Panc1 (cell line): ENCODE measurements at regions not wholly inside any gene's neighbourhood (a gene's known extent, or its start where the extent isn't known, plus 50 kb on each side); places are given as distances from the start of the nearest gene placed in this dataset.

Experiments
- ATAC-seq: fragments of 200-7000 bp; cut with Tn5 transposase; 2 replicates; pipeline ENCODE4 v1.9.1; 2020; ENCODE audit warnings: mild to moderate bottlenecking, moderate library complexity
- BruUV-seq: library from RNA; stranded (reverse); fragments of 400-500 nt; replicated peaks from 2 replicates; lab custom pipeline; 2021; lab: Mats Ljungman, UMichigan
- CTCF ChIA-PET: fragments of 300-600 bp; sonication (Branson Sonifier 250); formaldehyde crosslinking; loops from one replicate; lab custom pipeline; 2022; ENCODE audit warnings: antibody characterized with exemption; lab: Charles Lee
- POLR2A ChIA-PET: fragments of 300-600 bp; sonication (Branson Sonifier 250); formaldehyde crosslinking; loops from one replicate; lab custom pipeline; 2022; ENCODE audit warnings: antibody characterized with exemption; lab: Charles Lee
- DNase-seq: peaks from one replicate; pipeline ENCODE4 v3.0.0-alpha.2; 2010; ENCODE audit warnings: low read depth, low spot score
- H3K27ac ChIP-seq: 2 replicates; pipeline ENCODE4 v1.5.1; 2011; ENCODE audit warnings: mild to moderate bottlenecking, low read length, inconsistent platforms
- H3K27me3 ChIP-seq: fragments of 200-500 bp; sonication (Bioruptor generic); 2 replicates; pipeline ENCODE4 v1.6.0; 2014; ENCODE audit warnings: low read length, inconsistent platforms; ENCODE audit not compliant: control insufficient read depth, insufficient read depth
- H3K36me3 ChIP-seq: fragments of 200-500 bp; sonication (Bioruptor generic); 2 replicates; pipeline ENCODE4 v1.5.1; 2014; ENCODE audit warnings: inconsistent platforms, mild to moderate bottlenecking, low read length, moderate library complexity; ENCODE audit not compliant: control insufficient read depth, insufficient read depth
- H3K4me1 ChIP-seq: 2 replicates; pipeline ENCODE4 v1.5.1; 2011; ENCODE audit warnings: inconsistent platforms, mild to moderate bottlenecking, low read length, moderate library complexity; ENCODE audit not compliant: control insufficient read depth, insufficient read depth
- H3K4me3 ChIP-seq, 2 experiments: 2 replicates each; pipeline ENCODE4 v1.5.1; 2011 to 2012; ENCODE audit warnings: low read depth in 2 of 2, low read length in 2 of 2, mild to moderate bottlenecking in 2 of 2, inconsistent platforms in 1 of 2, moderate library complexity in 1 of 2
- H3K9me3 ChIP-seq: fragments of 200-500 bp; sonication (Bioruptor generic); 2 replicates; pipeline ENCODE4 v1.5.1; 2014; ENCODE audit warnings: low read depth, mild to moderate bottlenecking, inconsistent platforms, low read length, moderate library complexity; ENCODE audit not compliant: control insufficient read depth, insufficient read depth
- POLR2AphosphoS5 ChIP-seq: IDR thresholded peaks from 2 replicates; pipeline ENCODE4 v1.6.1; 2012; ENCODE audit warnings: mild to moderate bottlenecking, low read depth, low read length, moderate library complexity
- REST ChIP-seq, 2 experiments: IDR thresholded peaks; 2 replicates each; pipeline ENCODE4 v1.6.1; 2011 to 2012; ENCODE audit warnings: low read depth in 2 of 2, control low read depth in 1 of 2, low read length in 1 of 2, mild to moderate bottlenecking in 1 of 2, moderate library complexity in 1 of 2; ENCODE audit not compliant: insufficient read depth in 1 of 2
- SIN3A ChIP-seq: IDR thresholded peaks from 2 replicates; pipeline ENCODE4 v1.6.1; 2012; ENCODE audit warnings: low read depth, mild to moderate bottlenecking, low read length, moderate library complexity, borderline replicate concordance; ENCODE audit not compliant: insufficient read depth
- TCF7L2 ChIP-seq: IDR thresholded peaks from 2 replicates; pipeline ENCODE4 v1.6.1; 2011; ENCODE audit warnings: mild to moderate bottlenecking, low read depth, low read length, inconsistent platforms
- in situ Hi-C: cut with HindIII; loops from 2 replicates; pipeline ENCODE4 v1.10.0; 2016; ENCODE audit warnings: low sequenced_read_pairs, low pct_unique_long_range_greater_than_20kb
- intact Hi-C: fragments of 100-400 bp; cut with micrococcal nuclease; formaldehyde crosslinking; loops from one replicate; pipeline ENCODE4 v1.10.0; 2022; ENCODE audit not compliant: unreplicated experiment
- TF ChIP-seq, protein P1 (sequence below): fragments of 450-650 bp; IDR thresholded peaks from 2 replicates; pipeline ENCODE4 v1.5.1; 2017; ENCODE audit warnings: mild to moderate bottlenecking

DNA sequence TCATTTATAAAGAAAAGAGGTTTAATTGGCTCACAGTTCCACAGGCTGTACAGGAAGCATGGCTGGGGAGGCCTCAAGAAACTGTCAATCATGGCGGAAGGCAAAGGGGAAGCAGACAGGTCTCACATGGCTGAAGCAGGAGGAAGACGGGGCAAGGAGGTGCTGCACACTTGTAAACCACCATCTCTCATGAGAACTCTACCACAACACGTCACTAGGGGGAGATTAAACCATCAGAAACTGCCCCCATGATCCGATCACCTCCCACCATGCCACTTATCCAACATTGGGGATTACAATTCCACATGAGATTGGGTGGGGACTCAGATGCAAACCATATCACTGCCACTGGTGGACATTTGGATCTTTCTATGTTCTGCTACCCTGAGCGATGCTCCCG lies 351.4 kb downstream of the NPHP4 start:
- ChIA-PET POLR2A (no interaction called here), CTCF (no interaction called here)
- Histone ChIP-seq H3K4me3 (no peak overlapping the region), H3K27me3 (peaks cover 2% of the 10 kb centered on the region; the same call in 1 of the 2 replicates), H3K4me1 (no peaks in the 10 kb centered on the region), H3K9me3 (no peaks in the 10 kb centered on the region), H3K27ac (no peak overlapping the region), H3K36me3 (no peaks in the 10 kb centered on the region)
- in situ Hi-C loops (no loop called here), intact Hi-C loops (no loop called here)
- TF ChIP-seq TCF7L2 (no peak), SIN3A (no peak), REST (IDR thresholded peaks at IDR 0.05; ENCODE audit: insufficient read depth in 1 of 2, low read depth in 2 of 2, low read length in 1 of 2) (no peak), POLR2AphosphoS5 (no peak)
- TF ChIP-seq, protein P1, sequence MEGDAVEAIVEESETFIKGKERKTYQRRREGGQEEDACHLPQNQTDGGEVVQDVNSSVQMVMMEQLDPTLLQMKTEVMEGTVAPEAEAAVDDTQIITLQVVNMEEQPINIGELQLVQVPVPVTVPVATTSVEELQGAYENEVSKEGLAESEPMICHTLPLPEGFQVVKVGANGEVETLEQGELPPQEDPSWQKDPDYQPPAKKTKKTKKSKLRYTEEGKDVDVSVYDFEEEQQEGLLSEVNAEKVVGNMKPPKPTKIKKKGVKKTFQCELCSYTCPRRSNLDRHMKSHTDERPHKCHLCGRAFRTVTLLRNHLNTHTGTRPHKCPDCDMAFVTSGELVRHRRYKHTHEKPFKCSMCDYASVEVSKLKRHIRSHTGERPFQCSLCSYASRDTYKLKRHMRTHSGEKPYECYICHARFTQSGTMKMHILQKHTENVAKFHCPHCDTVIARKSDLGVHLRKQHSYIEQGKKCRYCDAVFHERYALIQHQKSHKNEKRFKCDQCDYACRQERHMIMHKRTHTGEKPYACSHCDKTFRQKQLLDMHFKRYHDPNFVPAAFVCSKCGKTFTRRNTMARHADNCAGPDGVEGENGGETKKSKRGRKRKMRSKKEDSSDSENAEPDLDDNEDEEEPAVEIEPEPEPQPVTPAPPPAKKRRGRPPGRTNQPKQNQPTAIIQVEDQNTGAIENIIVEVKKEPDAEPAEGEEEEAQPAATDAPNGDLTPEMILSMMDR: no peak; the same call in 1 of the 2 replicates
- no TSS peak for BruUV-seq
- no peak for DNase-seq
- ATAC-seq: no peak

GRCh38 chr1:5639106-5639722 lies 353.0 kb downstream of the NPHP4 start:
- intact Hi-C loops: no loop called here
- no peaks in the 10 kb centered on the region for H3K36me3 ChIP-seq
- in situ Hi-C loops: no loop called here
- no peak overlapping the region for H3K27ac ChIP-seq
- no TSS peak for BruUV-seq
- H3K27me3 ChIP-seq: peaks cover 2% of the 10 kb centered on the region; the same call in 1 of the 2 replicates
- ATAC-seq (no peak), DNase-seq (no peak)
- H3K4me3 ChIP-seq: no peak overlapping the region
- TF ChIP-seq SIN3A: no peak
- TF ChIP-seq POLR2AphosphoS5: no peak
- TF ChIP-seq REST (IDR thresholded peaks at IDR 0.05; ENCODE audit: insufficient read depth in 1 of 2, low read depth in 2 of 2, low read length in 1 of 2): no peak
- TF ChIP-seq, protein P1: no peak
- TF ChIP-seq TCF7L2: no peak
- H3K9me3 ChIP-seq: no peaks in the 10 kb centered on the region
- no peaks in the 10 kb centered on the region for H3K4me1 ChIP-seq
- POLR2A ChIA-PET: no interaction called here
- CTCF ChIA-PET: interaction anchor here (0.5 to 0.6 kb wide), 2 partner anchors 19 to 198 kb away, joined by 6 read pairs; no protein-coding TSS in a partner anchor
